GM19324 (cell line): ENCODE measurements at regions not wholly inside any gene's neighbourhood (a gene's known extent, or its start where the extent isn't known, plus 50 kb on each side); places are given as distances from the start of the nearest gene placed in this dataset.

Experiments used
- ATAC-seq: cut with Tn5 transposase; IDR thresholded peaks from one replicate; pipeline ENCODE4 v1.9.1; 2021; ENCODE audit warnings: mild to moderate bottlenecking, moderate library complexity; ENCODE audit not compliant: unreplicated experiment, low FRiP score

DNA sequence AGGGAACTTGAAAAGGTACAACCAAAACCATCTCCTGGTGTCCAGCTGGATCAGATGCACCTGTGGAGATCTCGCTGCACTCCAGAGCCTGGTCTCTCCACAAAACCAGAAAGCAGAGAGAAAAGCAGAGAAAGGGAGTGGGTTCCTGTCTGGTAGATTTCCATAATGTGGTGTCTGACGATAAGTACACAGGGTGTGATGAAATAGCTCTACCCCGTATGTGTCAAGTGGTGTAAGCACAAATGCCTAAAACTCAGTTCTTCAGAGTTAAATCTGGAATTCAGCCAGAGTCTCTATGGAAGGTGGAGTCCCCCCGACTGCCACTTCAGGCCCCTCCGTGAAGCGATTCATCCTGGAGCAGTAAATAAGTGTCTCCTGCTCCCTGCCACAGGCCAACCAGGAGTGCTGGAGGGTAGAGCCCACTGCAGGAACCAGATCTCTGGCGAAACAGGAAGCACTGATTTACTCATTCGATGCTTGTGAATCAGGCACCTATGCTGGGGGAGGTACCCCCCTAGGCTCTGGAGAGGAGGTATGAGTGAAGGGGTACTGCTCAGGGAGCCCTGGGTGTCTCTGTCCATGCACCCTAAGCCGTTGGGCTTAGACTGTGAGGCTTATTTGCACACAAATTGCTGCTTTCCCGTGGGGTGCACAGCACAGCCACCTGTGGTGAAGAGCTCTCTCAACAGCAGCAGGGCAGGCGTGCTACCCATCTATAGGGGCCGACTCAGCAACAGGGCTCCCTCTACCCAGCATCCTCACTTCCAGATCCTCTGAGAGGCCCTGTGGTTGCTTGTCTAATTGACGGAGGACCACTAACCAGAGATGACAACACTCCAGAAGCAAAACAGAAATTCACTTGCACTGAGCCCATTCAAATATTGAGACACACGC lies 97.1 kb upstream of the MYOCD start:
- ATAC-seq, result no peak

DNA sequence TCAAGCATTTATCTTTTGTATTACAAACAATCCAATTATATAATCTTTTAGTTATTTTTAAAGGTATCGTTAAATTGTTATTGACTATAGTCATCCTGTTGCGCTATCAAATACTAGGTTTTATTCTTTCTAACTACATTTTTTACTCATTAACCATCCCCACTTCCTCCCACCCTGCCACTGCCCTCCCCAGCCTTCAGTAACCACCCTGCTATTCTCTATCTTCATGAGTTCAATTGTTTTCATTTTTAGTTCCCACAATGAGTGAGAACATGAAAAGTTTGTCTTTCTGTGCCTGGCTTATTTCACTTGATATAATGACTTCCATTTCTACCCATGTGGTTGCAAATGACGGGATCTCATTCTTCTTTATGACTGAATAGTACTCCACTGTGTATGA lies 94.1 kb upstream of the MYOCD start:
- no peak for ATAC-seq

DNA sequence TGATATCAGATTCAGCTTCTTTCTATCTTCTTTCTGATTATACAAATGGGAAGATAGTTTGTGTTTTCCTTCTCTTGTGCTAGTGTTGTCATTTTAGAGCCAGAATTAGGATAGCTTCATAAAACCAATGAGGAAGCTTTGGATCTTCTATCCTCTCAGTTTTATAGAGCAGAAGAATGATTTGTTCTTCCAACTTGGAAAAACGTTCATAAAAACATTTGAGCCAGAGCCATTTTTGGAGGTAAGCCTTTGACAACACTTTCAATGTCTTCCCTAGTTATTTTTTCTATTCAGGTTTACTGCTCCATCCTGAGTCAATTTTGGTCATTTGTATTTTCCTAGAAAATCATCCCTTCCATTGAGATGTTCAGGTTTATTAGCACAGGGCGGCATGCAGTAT lies 91.2 kb upstream of the MYOCD start:
- ATAC-seq, result no peak

DNA sequence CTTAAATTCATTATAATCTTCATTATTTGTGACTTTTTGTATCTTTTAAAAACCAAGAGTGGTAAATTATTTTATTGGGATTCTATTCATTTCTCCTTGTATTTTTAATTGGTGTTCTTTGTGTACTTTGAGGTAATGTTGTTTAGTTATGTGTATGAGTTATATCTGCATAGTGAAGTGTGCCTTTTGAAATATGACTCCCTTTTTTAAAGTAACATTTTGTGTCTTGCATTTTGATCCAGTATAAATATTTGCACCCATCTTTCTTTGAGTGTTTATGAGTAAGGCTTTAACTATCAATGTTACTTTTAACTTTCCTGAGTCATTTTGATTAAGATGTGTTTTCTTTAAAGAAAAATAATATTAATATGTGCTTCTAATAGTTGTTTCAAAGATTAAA lies 90.0 kb upstream of the MYOCD start:
- no peak for ATAC-seq

DNA sequence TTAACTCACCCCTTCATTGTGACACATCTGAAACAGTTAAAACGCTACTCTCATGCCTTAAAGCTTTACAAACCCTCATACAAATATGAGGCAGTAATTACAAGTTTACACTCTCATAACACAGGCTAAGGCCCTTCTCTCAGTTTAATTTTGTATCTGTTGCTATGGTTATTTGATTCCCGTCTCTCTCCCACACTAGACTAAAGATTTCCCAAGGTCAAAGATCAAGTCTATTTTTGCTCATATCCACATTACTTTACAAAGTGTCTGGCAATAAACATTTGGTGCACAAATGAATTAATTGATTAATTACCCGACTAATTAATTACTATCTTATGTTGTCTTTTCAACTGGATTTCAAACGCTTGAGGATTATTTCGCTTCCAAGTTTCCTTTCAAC lies 86.4 kb upstream of the MYOCD start:
- no peak for ATAC-seq

DNA sequence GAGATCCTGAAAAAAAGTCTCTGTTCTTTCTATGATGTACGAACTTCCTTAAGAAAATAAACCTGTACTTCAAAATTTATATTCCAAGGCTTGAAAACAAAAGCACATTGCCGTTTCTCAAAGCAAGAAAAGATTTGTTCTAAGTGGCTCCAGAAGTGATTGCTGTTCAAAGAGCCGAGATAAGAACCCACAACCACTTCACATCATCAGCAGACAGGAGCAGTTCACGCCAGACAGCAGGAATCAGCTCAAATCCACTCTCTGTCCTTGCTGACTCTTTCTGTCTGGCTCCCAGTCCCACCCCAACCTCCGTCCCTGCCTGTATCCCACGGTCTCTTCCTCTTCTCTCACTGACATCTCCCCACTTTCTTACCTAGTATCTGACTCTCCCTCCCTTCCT lies 85.0 kb upstream of the MYOCD start:
- no peak for ATAC-seq

DNA sequence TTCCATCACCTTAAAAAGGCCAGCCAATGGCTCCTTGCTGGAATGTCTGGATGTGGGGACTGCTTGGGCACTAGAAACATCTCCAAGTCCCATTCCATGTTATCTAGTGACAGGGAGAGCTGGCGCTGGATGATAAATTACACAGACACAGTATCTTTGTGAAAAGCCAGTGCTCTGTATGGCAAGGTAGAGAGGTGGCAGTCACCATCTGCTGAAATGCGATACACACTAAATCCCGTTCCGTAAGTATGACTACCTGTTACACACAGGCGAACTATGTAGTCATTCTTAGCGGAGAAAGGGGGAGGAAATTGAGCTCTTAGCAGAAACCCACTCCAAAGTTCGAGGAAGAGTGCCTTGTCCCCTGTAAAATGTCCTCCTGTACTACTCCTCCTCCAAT lies 81.0 kb upstream of the MYOCD start:
- no peak for ATAC-seq

DNA sequence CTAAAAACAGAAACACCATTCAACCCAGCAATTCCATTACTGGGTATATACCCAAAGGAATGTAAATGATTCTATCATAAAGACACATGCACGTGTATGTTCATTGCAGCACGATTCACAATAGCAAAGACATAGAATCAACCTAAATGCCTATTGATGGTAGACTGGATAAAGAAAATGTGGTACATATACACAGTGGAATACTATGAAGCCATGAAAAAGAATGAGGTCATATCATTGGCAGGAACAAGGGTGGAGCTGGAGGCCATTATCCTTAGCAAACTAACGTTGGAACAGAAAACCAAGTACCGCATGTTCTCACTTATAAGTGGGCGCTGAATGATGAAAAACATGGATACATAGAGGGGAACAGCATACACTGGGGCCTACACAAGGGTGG lies 77.2 kb upstream of the MYOCD start:
- no peak for ATAC-seq

DNA sequence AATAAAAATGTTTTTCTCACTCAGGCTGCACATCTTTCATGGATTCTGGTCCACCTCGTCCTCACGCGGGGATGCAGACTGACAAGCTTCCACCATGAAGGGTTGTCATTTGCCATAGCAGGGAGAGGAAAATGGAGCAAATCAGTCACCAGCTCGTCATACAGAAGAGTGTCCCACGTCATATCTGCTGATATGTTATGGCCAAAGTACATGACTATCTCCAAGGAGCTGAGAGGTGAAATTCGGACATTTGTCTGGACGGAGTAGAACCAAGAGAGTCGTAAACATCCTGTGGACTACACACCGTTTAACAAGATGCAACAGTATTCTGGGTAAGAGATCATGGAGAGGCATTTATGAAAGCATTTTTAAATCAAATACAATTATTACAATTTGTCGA lies 75.3 kb upstream of the MYOCD start:
- no peak for ATAC-seq

DNA sequence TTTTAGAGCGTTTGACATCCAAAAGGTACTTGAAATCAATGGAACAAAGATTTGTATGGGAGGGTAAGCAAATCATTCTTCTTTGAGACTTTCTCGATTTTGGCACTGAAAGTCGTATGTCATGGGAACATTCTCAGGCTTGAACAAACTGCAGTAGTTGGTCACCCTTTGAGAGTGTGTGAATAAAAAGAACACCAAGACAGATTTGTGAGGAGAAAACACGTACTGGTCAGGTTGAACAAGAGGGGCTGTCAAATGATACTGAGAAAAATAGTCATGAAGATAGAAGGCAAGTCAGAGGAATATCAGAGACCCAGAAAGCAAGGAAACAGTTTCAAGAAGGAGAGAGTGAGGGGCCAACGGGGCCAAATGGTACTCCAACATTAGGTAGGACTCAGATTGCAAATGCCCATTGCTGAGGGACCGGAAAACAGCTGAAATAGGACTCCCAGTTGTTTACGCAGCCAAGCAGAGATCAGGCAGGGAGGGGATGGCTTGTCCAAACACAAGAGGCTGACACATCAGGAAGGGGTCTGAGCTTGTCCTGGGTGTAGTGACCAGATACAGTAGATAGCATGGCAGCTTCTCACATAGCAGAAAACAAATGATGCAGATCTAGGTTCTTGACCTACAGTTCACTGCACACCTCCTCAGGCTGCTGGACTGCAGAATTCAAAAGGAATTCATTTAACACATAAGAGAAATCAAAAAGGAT lies 74.5 kb upstream of the MYOCD start:
- no peak for ATAC-seq

DNA sequence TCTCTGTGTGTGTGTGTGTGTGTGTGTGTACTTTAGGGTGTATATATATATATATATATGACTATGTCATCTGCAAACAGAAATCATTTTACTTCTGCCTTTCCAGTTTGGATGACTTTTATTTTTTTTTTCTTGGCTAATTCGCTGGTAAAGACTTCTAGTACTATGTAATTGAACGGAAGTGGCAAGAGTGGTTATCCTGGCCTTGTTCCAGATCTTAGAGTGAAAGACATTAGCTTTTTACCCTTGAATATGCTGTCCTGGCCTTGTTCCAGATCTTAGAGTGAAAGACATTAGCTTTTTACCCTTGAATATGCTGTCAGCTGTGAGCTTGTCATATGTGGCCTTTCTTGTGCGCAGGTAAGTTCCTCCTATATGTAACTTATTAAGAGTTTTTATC lies 72.7 kb upstream of the MYOCD start:
- ATAC-seq, result no peak

DNA sequence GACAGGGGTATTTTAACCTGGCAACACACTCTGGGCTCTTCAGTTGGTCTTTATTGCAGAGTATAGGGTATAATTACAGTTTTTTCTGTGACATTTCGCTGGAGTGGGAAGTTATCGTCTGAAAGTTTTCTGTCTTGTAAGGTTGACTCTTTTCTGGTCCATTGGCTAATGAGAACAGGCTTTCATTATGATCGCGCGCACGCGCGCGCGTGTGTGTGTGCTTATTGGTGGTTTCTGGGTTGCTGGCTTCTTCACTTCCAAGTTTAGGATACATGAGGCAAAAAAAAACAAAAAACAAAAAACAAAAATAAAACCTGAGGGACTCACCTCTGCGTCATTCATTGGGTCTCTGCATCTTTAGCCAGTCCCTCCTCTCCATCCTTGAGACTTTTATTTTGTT lies 68.7 kb upstream of the MYOCD start:
- no peak for ATAC-seq

DNA sequence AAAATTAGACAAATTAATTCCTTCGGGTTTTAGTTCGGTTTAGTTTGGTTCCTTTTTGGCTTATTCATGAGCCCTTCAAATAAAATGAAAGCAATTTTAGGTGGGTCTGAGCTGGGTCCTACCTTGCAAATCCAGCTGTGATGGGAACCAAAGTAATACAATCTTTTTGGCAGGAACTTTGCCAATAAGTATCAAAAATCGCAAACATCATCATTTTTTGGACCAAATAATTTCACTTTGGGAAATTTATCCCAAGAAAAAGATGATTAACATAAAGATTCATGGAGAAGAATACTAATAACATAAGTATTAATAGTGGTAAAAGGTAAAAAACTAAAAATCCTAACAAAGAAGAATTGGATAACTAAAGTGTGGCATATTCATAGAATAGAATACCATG lies 67.8 kb upstream of the MYOCD start:
- ATAC-seq, result no peak

DNA sequence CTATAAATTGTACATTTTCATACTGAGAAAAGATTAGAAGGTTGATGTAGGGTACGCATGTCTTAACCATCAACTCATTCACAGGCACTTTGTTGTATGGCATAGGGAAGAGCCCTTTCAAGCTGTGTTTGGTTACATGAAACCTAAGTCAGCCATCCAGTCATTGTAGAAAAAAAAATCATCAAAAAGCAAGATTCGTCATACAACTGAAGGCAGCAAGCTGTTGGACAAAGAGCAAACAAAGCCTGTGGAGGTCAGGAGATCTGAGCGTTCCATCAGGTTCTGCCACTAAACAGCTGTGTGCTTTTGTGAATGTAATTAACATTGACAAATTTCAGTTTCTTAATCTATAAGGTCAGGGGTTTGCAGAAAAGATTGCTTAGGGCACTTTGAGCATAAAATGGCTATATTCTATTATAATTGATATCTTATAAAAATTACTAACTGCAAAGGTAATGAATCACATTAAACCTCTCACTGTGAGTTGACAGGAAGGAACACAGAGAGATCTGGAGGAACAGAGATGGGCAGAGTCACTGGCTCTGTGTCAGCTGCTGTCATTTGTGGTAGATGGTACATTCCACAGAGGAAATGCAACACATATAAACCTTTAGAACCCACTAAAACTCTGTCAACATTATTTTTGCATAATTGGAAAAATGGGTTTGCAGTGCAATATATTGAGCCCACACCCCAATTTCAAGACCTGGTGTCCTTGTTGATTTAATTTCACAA lies 66.3 kb upstream of the MYOCD start:
- ATAC-seq, result no peak

DNA sequence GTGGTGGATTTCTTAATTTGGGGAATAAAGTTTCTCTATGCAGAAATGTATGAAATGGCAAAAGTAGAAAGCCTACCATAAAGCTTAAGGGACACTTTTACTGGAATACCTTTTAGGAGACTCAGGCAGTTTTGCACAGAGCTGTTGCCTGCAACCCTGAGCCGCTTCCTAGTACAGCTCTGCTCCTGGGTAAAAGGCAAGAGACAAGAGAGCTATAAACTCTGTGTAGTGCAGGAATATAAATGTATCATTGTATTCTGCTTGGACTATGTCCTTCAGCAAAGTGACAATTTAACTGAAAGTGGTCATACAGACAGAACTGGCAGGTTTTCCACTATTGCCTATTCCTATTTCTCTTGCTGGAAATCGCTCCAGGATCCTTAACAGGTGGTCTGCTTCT lies 65.3 kb upstream of the MYOCD start:
- no peak for ATAC-seq

DNA sequence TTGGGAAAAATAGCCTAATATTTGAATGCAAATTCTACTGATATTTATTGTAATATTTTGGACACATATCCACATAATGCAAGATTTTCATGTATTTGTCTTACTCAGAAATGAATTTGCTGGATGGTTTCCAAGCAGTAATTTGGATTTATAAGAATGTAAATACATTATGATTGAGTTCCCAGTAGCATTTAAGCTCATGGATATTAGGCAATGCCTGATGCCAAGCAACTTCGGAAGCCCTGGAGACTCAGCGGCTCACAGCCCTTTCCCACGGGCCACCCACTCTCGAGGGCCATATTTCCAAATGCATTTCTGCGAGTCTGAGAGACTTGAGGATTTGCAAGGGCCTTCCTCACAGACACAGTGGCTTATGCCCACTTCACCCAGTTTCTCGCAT lies 62.1 kb upstream of the MYOCD start:
- ATAC-seq, result no peak

DNA sequence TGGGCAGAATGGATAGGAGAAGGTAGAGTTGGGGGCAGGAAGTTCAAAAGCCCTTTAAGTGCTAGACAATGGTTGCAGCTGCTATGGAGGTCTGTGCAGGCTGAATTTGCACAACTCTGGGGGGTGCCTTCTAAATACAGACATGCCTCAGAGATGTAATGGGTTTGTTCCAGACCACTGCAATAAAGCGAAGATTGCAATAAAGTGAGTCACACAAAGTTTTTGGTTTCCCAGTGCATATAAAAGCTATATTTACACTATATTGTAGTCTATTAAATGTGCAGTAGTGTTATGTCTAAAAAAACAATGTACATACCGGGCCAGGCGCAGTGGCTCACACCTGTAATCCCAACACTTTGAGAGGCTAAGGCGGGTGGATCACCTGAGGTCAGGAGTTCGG lies 60.5 kb upstream of the MYOCD start:
- ATAC-seq, result no peak

DNA sequence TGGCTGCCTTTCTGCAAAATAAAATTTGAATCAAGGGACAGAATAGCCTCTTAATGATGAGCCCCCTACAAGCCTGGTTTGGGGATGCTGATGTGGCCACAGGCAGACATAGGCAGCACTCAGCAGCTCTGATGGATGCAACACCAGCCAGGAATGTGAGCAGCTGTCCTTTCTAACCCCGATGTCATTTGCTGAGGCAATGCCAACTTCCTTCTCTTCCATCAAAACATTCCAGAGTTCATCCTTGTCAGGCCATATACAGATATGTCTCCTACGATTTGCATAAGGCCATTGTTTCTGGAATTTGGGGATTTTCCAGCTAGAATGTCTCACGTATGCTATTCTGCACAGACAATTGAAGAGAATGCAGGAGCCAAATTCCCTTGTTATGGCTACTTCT lies 52.1 kb upstream of the MYOCD start:
- ATAC-seq, result no peak
